Activated T-cell treated with anti-CD3 and anti-CD28 coated beads for 1 hour (primary cell): ENCODE measurements at regions not wholly inside any gene's neighbourhood (a gene's known extent, or its start where the extent isn't known, plus 50 kb on each side); places are given as distances from the start of the nearest gene placed in this dataset.

Experiments
- DNase-seq: peaks from one replicate; pipeline ENCODE4 v3.0.0-alpha.2; 2020; ENCODE audit warnings: low read depth

- DNase-seq: no peak
Measured at GRCh38 chr18:70386582-70386981, 97.7 kb downstream of the SOCS6 start.

GRCh38 chr18:70385474-70385873 lies 96.6 kb downstream of the SOCS6 start:
- DNase-seq: no peak

GRCh38 chr18:70384181-70384790 lies 95.4 kb downstream of the SOCS6 start:
- no peak for DNase-seq

- no peak for DNase-seq
Measured at GRCh38 chr18:70382992-70383717, 94.3 kb downstream of the SOCS6 start.

- DNase-seq: no peak
Measured at GRCh38 chr18:70382017-70382416, 93.2 kb downstream of the SOCS6 start.

- DNase-seq: no peak
Measured at GRCh38 chr18:70380915-70381896, 92.4 kb downstream of the SOCS6 start.
